Heart left ventricle (tissue), 16 donors: ENCODE measurements at regions not wholly inside any gene's neighbourhood (a gene's known extent, or its start where the extent isn't known, plus 50 kb on each side); places are given as distances from the start of the nearest gene placed in this dataset.

Experiments used
- ATAC-seq, 4 donors: fragments of 200-7000 bp; cut with Tn5 transposase; one replicate each; pipeline ENCODE4 v1.9.1; 2020 to 2022; ENCODE audit warnings: moderate library complexity in 4 of 4, mild to moderate bottlenecking in 3 of 4, moderate number of reproducible peaks in 1 of 4
- DNase-seq, 5 donors: peaks; one replicate each; pipeline ENCODE4 v3.0.0-alpha.2; 2020
- H3K27ac ChIP-seq, 12 donors: fragments of 200-600 bp; sonication (generic) in 4 of 12; one replicate each; pipeline versions ENCODE4 v1.5.0 to v1.8.0; 2016 to 2022; ENCODE audit warnings: mild to moderate bottlenecking in 2 of 12
- H3K27me3 ChIP-seq, 9 donors: fragments of 200-600 bp; sonication (generic) in 2 of 9; one replicate each; pipeline versions ENCODE4 v1.5.1 to v1.8.0; 2016 to 2022; ENCODE audit warnings: mild to moderate bottlenecking in 3 of 9
- H3K36me3 ChIP-seq, 9 donors: fragments of 200-600 bp; sonication (generic) in 2 of 9; one replicate each; pipeline versions ENCODE4 v1.5.0 to v1.8.0; 2018 to 2022; ENCODE audit warnings: mild to moderate bottlenecking in 2 of 9
- H3K4me1 ChIP-seq, 12 donors: fragments of 200-600 bp; sonication (generic) in 4 of 12; one replicate each; pipeline versions ENCODE4 v1.5.0 to v1.8.0; 2016 to 2022; ENCODE audit warnings: mild to moderate bottlenecking in 3 of 12
- H3K4me3 ChIP-seq, 12 donors: fragments of 200-600 bp; sonication (generic) in 4 of 12; one replicate each; pipeline versions ENCODE4 v1.5.0 to v1.8.0; 2017 to 2022; ENCODE audit warnings: mild to moderate bottlenecking in 9 of 12, moderate library complexity in 4 of 12
- H3K9me3 ChIP-seq, 12 donors: fragments of 200-600 bp; sonication (generic) in 4 of 12; one replicate each; pipeline versions ENCODE4 v1.5.0 to v1.8.0; 2016 to 2022; ENCODE audit warnings: mild to moderate bottlenecking in 1 of 12
- CTCF ChIP-seq, 12 donors: fragments of 200-600 bp; sonication (generic) in 4 of 12; IDR thresholded peaks; one replicate each; pipeline versions ENCODE4 v1.5.0 to v1.8.0; 2018 to 2022; ENCODE audit warnings: antibody characterized with exemption in 12 of 12, mild to moderate bottlenecking in 5 of 12
- POLR2A ChIP-seq, 2 donors: fragments of 450-650 bp; IDR thresholded peaks; one replicate each; pipeline ENCODE4 v1.6.1; 2017; ENCODE audit warnings: antibody characterized with exemption in 2 of 2, mild to moderate bottlenecking in 2 of 2, moderate library complexity in 2 of 2
- WGBS, 4 donors: extraction: QIAGEN DNeasy Blood & Tissue Kit in 2 of 4; methylation state at CpG; one replicate each; pipeline versions ENCODE4 v1.1.5 to v1.1.7; 2013 to 2018; 5-methylcytosine and 5-hydroxymethylcytosine counted together
- intact Hi-C, 10 donors: fragments of 100-400 bp; cut with DNase I; formaldehyde crosslinking; loops; one replicate each; pipeline versions ENCODE4 v1.11.1 to v1.14.2; 2022
- donor health status: ischemic (EF 13 %, LVEDD 7.1; RV severe dilation, severe dysfunction).
- donor health status: healthy with polysubstance abuse.
- donor health status: DM: no; HTN: yes; CAD: no.
- donor health status: DM: no; HTN: no; CAD: no.
- donor health status: ischemic (EF 25% LVEDD 6.9; RV normal size, moderate dysfunction).
- donor health status: ischemic (EF 25% LVEDD 5.7; RV mildly dilated, moderate dysfunction).
- donor health status: healthy.
- donor health status: DM: yes; HTN: yes; CAD: no.
- donor health status: ischemic (EF 35%, LVEDD 5.7; RV mildly dilated, moderate dysfunction).
- donor health status: nonischemic (EF 11% LVEDD 7.7; RV severe dilation, severe dysfunction).
- donor health status: DM: yes; HTN: yes; CAD: no.
- donor health status: PGD.
- donor health status: ischemic (EF 29% LVEDD 5.4; RV normal size, mild dysfunction).
- donor health status: nonischemic (EF 23%, LVEDD 6.1; RV moderate dilation, normal function).

DNA sequence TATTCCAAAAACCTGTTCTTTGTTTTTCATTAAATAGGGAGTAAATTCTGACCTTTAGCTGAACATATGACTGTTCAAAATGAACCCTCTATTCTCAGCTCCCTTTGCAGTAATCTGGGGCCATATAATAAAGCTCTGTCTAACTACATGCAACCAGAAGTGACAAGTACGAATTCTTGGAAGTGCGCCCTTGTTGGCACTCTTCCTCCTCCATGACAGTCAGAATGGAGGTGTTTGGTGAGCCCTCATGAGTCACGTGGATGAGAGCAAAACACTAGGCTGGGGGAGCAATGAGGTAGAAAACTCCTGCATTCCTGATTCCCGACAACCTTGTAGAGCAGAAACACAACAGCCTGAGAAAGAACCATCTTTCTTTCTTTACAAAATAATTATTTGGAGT is 552.9 kb downstream of the FBXO15 start:
- ATAC-seq (peak in 3 of 4 donors; percentile 69 to 82 (median 76)), DNase-seq (peak in 3 of 5 donors; percentile 13 to 39 (median 33))
- intact Hi-C loops: no loop called here
- Histone ChIP-seq H3K27ac (no peak overlapping the region), H3K4me3 (no peak overlapping the region), H3K27me3 (no peaks in the 10 kb centered on the region), H3K4me1 (peaks cover 0 to 4% (median 0%) of the 10 kb centered on the region in 12 donors), H3K36me3 (no peaks in the 10 kb centered on the region), H3K9me3 (no peaks in the 10 kb centered on the region)
- TF ChIP-seq CTCF (IDR thresholded peaks at IDR 0.05) (no peak), POLR2A (IDR thresholded peaks at IDR 0.05) (no peak)
- WGBS, 4 donors: 46 to 61% (median 49%) methylated on average over 4 of the region's 4 CpGs

- ATAC-seq (no peak), DNase-seq (no peak)
- intact Hi-C loops: no loop called here
- no peaks in the 10 kb centered on the region for H3K36me3 ChIP-seq
- no peak for TF ChIP-seq POLR2A (IDR thresholded peaks at IDR 0.05)
- no peak for TF ChIP-seq CTCF (IDR thresholded peaks at IDR 0.05)
- H3K27me3 ChIP-seq: no peaks in the 10 kb centered on the region
- 60 to 79% (median 77%) methylated on average over 2 of the region's 2 CpGs for WGBS, 4 donors
- no peak overlapping the region for H3K4me3 ChIP-seq
- no peak overlapping the region for H3K27ac ChIP-seq
- H3K9me3 ChIP-seq: peaks cover 0 to 5% (median 0%) of the 10 kb centered on the region in 12 donors
- H3K4me1 ChIP-seq: peaks cover 0 to 4% (median 0%) of the 10 kb centered on the region in 12 donors
Observed at GRCh38 chr18:73593207-73593606, 554.4 kb downstream of the FBXO15 start.

- ATAC-seq: no peak
- WGBS, 4 donors: 90 to 98% (median 94%) methylated on average over 4 of the region's 4 CpGs
- intact Hi-C loops: no loop called here
- Histone ChIP-seq H3K27me3 (no peaks in the 10 kb centered on the region), H3K4me1 (peaks cover 0 to 4% (median 0%) of the 10 kb centered on the region in 12 donors), H3K27ac (no peak overlapping the region), H3K9me3 (peaks cover 0 to 5% (median 0%) of the 10 kb centered on the region in 12 donors), H3K4me3 (no peak overlapping the region), H3K36me3 (no peaks in the 10 kb centered on the region)
- no peak for TF ChIP-seq POLR2A (IDR thresholded peaks at IDR 0.05)
- no peak for TF ChIP-seq CTCF (IDR thresholded peaks at IDR 0.05)
- no peak for DNase-seq
Observed at GRCh38 chr18:73590950-73591349, 556.7 kb downstream of the FBXO15 start.

DNA sequence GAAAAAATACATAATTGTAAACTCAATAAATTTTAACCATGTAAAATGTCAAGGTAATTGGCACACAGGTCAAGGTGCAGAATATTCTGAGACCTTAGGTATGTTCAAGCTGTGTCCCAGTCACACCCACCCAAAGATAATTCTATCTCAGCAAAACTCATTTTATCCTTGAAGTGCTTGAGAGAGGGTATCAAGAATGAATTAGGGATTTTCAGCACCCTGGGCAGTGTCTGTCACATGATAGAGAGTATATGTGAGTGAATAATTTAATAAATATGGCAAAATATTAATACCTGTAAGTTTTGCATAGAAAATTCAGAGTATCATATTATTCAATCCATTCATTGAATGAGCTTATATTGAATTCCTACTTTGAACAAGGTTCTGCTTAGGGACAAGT is 567.9 kb downstream of the FBXO15 start:
- Histone ChIP-seq H3K27me3 (no peaks in the 10 kb centered on the region), H3K4me3 (no peak overlapping the region), H3K4me1 (no peaks in the 10 kb centered on the region), H3K36me3 (no peaks in the 10 kb centered on the region), H3K9me3 (no peaks in the 10 kb centered on the region), H3K27ac (no peak overlapping the region)
- intact Hi-C loops: loop anchor here in 1 of 10 donors (10.0 kb wide), 1 partner anchor 115 kb away; no protein-coding TSS in a partner anchor
- DNase-seq: no peak
- ATAC-seq: no peak
- no peak for TF ChIP-seq CTCF (IDR thresholded peaks at IDR 0.05)
- no peak for TF ChIP-seq POLR2A (IDR thresholded peaks at IDR 0.05)
